Upper lobe of left lung (tissue), 4 donors: ENCODE measurements at regions not wholly inside any gene's neighbourhood (a gene's known extent, or its start where the extent isn't known, plus 50 kb on each side); places are given as distances from the start of the nearest gene placed in this dataset.

ENCODE experiments used
- POLR2A ChIP-seq, 4 donors: fragments of 450-650 bp; IDR thresholded peaks; one replicate each; pipeline ENCODE4 v1.5.1; 2016 to 2017; ENCODE audit warnings: antibody characterized with exemption in 4 of 4, mild to moderate bottlenecking in 2 of 4
- TF ChIP-seq, protein P1 (sequence below), 6 experiments: fragments of 450-650 bp in 4 of 6; fragments of 200-600 bp in 2 of 6; sonication (generic) in 2 of 6; IDR thresholded peaks; one replicate each; pipeline ENCODE4 v1.5.1; 2016 to 2019; ENCODE audit warnings: antibody characterized with exemption in 6 of 6

- no peak for TF ChIP-seq POLR2A (IDR thresholded peaks at IDR 0.05)
- TF ChIP-seq, protein P1, sequence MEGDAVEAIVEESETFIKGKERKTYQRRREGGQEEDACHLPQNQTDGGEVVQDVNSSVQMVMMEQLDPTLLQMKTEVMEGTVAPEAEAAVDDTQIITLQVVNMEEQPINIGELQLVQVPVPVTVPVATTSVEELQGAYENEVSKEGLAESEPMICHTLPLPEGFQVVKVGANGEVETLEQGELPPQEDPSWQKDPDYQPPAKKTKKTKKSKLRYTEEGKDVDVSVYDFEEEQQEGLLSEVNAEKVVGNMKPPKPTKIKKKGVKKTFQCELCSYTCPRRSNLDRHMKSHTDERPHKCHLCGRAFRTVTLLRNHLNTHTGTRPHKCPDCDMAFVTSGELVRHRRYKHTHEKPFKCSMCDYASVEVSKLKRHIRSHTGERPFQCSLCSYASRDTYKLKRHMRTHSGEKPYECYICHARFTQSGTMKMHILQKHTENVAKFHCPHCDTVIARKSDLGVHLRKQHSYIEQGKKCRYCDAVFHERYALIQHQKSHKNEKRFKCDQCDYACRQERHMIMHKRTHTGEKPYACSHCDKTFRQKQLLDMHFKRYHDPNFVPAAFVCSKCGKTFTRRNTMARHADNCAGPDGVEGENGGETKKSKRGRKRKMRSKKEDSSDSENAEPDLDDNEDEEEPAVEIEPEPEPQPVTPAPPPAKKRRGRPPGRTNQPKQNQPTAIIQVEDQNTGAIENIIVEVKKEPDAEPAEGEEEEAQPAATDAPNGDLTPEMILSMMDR (IDR thresholded peaks at IDR 0.05) = no peak
Observed at GRCh38 chr20:51312480-51312783, 230.1 kb downstream of the NFATC2 start.
